ELR (cell line): ENCODE measurements at regions not wholly inside any gene's neighbourhood (a gene's known extent, or its start where the extent isn't known, plus 50 kb on each side); places are given as distances from the start of the nearest gene placed in this dataset.
"Not testable (repeated sequence)": the region's sequence is repeated elsewhere in the genome, so short reads cannot be mapped to it uniquely, and the experiment has no call there.

Experiments used
- DNase-seq: peaks from one replicate; pipeline ENCODE4 v3.0.0-alpha.2; 2015; ENCODE audit warnings: low read depth

DNA sequence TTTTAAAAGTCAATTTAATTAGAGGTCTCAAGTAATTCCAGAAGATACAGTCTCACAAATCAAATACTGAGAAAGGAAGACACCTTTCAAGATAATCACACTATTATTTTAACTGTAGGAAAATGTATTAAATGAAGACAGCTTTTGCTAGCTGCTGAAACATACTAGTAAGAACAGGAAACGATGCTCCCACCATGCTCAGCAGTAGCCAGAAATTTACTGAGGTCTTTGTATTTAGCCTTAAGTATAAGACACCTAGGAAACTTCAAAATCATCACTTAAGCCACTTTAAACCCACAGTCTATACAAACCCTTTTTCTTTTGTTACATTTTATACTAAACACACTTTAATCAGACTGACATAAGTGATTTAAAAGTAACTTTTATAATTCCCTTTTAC, 72.7 kb upstream of the NPIPB12 start:
- DNase-seq, result not testable (repeated sequence)

DNA sequence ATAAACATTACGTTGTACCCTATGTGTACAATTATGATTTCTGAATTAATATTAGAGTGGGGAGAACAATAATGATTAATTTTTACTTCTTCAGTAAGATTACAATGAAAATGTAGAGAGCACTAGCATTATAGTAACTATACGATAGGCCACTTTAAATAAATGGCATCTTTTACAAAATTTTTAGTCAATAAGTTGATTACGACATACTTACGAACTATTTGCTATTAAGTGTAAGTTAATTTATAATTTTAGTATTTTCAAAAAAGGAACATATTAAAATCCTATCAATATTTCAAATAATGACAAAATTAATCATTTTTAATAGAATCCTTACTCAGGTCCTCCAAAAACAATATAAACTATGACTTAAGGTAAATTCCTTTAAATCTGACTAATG, 75.6 kb upstream of the NPIPB12 start:
- DNase-seq, result not testable (repeated sequence)

DNA sequence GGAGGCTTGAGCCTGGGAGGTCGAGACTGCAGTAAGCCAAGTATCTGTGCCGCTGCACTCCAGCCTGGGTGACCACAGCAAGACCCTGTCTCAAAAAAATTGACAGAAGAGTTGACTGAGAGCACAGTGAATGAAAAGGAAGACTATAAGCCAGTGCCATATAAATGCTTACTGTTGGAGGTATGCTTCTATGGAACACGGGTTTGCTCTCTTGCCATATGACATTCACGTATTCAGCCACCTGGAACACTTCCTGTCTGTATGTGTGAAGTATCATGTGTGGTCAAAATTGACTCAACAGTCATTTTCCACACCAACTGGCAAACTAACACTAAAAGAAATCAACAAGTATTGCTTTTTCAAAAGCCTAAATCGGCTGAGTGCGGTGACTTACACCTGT, 71.1 kb upstream of the SPN start:
- not testable (repeated sequence) for DNase-seq

DNA sequence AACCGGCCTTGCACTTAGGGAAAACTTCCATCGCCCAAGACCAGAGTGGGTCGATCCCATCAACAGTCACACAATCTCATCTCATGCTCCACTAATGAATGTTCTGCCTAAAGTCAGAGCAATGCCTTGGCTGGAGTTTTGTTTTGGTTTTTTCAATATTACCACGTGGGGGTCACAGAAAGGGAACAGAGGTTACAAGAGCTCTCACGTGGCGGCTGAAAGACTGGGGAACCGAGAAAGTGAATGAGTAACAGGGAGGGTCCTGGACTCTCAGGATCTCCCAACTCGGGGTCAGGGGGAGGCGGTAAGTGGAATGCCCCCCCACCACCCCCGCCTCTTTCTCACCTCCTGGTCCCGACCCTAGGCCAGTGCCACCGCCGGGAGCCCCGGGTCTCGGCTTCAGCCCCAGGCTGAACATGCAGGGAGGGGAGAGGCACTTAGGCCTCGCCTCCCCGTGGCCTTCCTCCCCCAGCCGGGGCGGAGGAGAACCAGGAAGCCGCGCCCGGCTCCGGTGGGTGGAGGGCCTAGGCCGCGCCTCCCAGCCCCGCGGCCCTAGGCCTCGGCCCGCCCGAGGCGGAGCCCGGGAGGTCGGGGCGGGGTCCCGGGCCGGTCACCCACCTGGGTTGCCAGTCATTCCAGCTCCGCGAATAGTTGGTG, 68.7 kb upstream of the SPN start:
- peak; percentile 63 for DNase-seq

DNA sequence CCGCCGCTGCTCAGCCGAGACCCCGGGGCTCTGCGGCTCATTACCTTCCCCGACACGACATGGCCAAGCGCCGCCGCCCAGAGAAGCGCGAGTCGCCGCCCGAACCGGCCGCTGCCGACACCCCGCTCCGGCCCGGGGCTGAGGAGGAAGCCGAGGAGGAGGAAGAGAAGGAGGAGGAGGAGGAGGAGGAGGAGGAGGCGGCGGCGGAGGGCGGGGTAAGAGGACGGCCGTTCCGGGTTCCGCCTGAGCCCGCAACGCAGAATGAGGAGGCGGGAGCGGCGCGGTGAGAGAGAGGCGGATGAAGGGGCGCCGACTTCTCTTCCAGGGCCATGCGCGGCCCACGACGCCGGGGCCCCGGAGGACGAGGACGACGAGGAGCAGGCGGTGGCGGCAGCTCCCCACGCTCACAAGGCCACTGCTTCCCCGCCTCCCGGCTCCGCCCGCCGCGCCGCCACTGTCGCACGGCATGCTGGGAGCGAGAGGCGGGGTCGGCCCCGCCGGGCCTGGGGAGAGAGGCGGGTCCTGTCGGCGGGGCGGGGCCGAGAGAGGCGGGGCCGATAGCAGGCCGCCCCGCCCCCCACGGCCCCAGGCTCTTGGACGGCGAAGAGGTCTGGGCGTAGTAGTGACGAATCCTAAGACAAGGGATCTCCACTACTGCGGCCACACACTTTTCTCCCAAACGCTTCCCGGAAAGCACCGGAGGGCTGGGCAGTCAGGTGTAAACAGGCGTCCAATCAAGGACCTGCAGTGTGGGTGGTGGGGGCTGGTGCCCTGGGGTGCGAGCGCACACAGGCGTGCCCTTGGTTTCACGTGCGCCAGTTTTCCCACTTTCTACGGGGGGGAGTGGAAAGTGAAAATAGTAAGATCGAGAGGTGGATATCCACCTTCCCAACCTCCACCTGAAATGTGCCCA, 67.9 kb upstream of the SPN start:
- peak; percentile 93 for DNase-seq

DNA sequence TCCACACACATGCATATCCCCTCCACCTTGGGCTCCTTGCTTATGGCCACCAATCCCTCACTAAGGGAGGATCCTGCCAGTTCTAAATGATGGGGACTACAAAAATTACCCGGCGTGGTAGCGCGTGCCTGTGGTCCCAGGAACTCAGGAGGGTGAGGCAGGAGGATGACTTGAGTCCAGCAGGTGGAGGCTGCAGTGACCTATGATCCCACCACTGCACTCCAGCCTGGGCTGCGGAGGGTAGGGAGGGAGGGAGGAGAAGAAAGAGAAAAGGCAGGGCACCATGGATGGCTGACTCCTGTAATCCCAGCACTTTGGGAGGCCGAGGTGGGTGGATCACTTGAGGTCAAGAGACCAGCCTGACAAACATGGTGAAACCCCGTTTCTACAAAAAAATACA, 66.0 kb upstream of the SPN start:
- not testable (repeated sequence) for DNase-seq

DNA sequence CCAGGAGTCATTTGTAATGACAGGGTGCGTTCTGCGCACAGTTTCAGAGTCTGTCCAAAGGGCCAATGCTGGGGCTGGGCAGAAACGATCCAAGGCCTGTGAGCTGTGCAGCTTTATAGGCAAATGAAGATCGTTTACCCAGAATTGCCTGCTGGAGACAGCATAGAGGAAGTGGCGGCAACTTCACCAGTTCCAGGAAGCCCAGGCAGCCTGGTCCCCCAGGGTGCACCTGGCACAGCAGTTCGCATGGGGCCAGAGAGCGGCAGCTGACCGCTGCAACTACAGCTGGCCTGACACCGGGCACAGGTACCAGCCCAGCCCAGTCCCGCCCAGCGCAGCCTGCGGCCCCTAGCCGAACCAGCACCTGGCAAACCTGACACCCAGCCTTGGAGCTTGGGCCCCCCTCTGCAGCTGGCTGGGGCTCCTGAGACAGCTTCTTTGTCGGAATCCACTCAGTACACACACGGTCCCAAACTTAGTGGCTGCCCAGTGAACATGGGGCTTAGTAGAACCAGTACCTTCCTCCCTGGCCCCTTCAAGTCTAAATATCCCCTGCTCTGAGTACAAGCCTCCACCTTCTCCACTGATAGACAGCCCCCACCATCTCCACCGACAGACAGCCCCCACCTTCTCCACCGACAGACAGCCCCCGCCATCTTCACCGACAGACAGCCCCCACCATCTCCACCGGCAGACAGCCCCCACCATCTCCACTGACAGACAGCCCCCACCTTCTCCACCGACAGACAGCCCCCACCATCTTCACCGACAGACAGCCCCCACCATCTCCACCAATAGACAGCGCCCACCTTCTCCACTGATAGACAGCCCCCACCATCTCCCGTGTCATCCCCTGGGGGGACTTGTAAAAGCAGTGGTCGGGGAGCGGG, 62.7 kb upstream of the SPN start:
- DNase-seq, result not testable (repeated sequence)

DNA sequence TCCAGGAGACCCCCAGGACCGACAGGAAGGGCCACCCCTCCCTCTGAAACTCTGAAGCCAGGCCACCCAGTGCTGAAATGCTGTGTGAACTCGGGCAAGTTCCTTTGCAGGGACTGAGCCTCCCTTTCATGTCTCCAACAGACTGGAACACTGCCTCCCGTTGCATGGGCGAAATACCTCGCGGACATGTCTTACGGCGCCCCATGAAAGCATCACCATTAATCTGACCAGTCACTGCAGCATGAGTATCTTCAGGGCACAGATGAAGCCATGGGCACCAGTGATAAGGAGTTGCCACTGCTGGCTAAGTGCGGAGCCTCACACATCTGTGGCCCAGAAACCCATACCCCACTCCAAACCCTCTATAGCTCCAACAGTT, 60.8 kb upstream of the SPN start:
- DNase-seq, result not testable (repeated sequence)

DNA sequence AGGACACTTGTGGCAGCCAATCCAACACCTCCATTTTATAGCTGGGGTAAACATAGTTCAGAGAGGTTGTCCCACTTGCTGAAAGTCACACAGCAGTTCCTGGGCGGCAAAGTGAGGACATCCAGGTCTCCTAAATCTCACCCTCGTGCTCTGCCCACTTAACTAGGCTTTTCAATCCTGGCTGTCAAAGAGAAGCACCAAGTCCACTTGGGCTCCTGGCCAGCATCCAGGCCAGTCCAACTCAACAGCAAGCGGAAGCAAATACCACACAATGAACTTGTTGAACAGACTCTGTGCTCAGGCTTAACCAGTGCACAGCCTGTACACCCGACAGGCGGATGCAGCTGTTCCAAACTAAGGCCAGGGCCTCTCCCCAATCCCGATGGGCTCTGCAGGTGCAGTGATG, 60.4 kb upstream of the SPN start:
- DNase-seq, result not testable (repeated sequence)

DNA sequence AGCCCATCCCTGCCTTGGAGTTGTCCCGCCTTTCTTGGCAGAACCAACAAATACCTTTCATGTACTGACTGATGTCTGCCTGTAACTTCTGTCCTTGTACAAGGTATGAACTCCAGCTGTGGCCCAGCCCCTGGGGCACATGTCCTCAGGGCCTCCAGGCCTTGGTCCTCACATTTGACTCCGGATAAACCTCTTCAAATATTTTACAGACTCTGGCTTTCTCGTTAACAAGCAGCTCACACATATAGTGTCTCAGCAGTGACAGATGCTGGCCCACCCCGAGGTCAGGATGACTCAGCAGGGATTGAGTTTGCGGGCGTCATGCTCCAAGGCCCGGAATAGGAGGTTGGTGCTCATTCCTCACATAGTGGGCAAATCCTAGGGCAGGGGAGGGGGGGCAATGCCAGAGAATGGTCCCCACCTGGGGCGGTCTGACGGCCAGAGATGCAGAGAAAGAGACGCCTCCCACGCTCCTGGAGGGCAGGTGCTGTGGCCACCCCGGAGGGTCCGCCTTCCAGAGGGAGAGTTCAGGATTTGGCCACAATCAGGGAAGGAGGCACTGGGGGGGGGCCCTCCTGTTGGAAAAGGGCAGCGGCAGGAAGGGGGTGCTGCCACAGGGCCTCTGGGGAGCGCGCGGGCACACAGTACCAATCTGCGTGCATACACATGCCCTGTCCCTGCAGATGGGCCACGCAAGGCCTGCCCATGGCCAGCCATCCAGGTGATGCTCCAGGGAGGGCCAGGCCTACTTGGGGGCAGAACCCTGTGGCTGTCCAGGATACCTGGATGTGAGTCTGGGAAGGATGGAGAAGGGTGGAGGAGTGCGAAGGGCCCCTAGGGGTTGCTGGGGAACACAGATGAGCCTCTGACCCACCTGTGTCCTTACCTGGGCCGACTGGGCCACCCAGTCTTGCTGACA, 58.2 kb upstream of the SPN start:
- DNase-seq, result peak; percentile 84

DNA sequence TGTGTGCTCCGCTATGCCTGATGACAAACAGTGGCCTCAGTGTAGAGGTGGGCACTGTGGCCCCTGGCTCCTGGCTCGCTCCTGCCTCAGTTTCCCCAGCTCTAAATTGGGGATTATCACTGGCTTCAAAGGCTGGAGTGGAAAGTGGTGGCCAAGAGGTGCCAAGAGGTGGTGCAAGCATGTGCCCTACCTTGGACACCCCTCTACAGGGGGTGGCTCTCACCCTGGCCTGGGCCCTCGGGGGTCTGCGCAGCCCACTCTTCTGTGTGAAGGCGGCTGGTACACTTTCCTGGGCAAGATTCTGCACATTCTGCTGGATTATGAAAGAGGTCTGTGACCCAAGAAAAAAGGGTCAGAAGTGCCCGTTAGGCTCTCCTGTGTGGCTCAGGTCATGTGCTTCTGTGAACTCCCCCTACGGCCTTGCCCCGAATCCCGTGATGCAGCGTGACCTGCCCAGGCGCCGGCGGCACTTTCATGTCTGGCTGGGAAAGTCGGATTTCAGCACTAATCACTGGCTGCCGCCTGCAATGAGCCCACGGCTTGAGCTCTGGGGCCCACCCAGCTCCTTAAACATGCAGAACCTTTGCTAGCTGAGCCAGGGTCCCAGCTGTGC, 57.3 kb upstream of the SPN start:
- not testable (repeated sequence) for DNase-seq

DNA sequence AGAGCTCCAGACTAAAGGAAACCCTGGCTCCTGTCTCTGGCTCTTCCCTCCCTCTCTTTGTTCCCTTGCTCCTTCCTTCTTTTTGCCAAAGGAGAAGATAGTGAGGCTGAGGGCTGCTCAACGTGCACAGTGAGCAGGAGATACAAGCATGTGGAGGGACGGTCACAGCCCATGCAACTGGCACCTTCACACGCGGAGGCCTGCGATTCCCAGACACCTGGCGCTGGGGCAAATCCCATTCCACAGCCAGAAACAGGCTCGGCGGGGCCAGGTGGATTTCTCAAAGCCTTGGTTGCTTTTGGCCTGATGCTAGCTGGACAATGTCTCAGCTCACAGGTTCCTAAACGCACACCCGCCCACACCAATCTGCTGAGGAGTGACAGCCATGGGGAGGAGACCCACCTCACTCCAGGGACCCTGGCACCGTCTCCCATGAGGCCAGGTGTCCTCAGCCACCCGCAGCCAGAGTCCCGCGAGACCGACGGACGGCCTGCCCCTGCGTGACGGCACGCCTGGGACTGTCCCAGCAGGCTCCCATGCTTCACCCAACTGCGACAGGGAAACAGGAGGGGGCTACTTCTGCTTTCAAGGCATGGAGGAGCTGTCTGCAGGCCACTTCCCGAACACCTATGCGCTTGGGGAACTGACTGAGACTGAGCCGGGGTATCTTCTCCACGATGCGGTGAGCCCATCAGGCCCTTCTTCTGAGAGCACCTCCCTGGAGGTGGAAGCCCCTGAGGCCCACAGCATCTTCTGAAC, 56.2 kb upstream of the SPN start:
- not testable (repeated sequence) for DNase-seq

DNA sequence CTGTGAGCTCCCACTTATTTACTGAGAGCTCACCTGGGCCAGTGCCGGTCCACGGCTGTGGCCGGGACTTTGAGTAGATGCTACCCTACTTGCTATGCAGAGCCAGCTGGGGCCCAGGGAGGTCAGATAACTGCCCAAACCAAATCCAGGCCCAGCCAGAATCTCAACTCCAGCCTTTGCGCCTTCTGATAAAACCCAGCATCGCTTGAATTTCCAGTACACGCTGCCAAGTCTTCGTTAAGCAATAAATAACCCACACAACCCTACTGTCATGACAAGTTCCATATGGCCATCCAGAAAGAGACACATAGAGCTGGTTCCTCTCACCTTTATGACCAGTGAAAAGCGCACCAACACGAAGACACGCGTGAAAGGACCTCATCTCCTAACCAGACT, 55.6 kb upstream of the SPN start:
- not testable (repeated sequence) for DNase-seq

DNA sequence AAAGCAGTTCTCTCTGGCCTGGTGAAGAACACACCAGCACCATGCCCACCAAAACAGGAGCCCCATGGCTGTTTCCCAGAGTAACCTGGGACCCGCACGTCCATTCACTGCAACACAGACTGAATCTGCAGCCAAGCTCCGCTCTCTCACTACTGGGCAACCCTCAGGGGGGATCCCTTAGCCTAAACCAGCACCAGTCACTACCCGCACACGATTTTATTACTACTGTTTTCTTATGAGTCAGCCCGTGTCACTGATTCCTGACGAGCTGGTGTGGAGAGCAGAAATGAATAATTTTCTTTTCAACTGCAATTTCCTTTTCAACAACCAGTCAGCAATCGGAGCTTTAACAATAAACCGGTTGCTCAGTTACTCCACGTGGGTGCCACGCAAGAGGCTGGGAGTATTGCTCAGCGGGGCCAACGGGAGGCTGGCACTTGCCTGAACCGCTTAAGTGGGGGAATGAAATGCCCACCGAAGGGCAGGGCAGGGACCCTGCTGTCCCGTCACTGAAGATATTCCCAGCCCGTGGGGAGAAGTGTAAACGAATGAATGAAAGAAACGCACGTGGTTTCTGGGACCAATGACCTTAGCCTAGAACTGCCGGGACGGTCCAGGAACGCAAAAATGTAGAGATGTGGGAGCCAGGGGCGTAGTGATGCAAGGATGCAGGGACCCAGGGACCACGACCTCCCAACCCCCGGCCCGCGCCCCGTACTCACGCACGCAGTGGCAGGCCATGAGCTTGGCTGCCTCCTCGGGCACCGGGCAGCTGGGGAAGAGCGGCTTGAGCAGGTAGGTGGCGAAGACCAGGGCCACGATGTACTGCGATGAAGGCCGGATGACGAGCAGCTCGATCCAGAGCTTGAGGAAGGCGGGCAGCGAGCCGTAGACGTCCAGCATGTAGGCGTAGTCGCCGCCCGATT, 50.4 kb upstream of the SPN start:
- DNase-seq, result peak; percentile 35
